Activated T-cell treated with anti-CD3 and anti-CD28 coated beads for 48 hours (primary cell): ENCODE measurements at regions not wholly inside any gene's neighbourhood (a gene's known extent, or its start where the extent isn't known, plus 50 kb on each side); places are given as distances from the start of the nearest gene placed in this dataset.
"Not testable (repeated sequence)": the region's sequence is repeated elsewhere in the genome, so short reads cannot be mapped to it uniquely, and the experiment has no call there.

Source experiments
- DNase-seq: peaks from one replicate; pipeline ENCODE4 v3.0.0-alpha.2; 2020; ENCODE audit warnings: low read depth

- DNase-seq: no peak
Observed at GRCh38 chr1:29408831-29409605, 172.7 kb downstream of the PTPRU start.

DNA sequence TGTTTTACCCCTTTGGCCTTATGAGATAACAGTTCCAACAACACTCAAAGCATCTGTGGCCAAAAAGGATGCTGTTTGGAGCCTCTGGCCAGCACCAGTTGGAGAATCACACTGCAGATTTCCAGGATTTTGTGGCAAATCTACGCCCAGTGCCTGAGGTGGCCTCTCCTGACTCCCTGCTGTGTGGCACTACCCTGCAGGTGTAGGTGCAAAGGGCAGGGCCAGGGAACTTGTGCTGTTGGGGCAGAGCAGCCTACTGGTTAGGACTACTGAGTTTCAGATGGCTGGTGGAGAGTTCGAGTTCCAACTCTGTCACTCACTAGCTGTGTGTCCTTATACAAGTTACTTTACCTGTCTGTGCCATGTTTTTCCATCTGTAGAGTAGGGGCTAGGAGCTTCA, 170.5 kb downstream of the PTPRU start:
- DNase-seq: no peak

- not testable (repeated sequence) for DNase-seq
Observed at GRCh38 chr1:29400203-29400602, 163.9 kb downstream of the PTPRU start.

DNA sequence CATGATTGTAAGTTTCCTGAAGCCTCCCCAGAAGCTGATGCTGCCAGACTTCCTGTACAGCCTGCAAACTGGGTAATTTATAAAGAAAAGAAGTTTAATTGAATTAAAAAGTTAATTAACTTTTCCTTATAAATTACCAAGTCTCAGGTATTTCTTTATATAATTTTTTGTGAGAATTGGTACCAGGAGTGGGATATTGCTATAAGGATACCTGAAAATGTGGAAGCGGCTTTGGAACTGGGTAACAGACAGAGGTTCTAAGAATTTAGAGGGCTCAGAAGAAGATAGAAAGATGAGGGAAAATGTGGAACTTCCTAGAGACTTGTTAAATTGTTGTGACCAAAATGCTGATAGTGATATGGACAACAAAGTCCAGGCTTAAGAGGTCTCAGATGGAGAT, 163.1 kb downstream of the PTPRU start:
- no peak for DNase-seq

GRCh38 chr1:29398431-29398830, 162.1 kb downstream of the PTPRU start:
- DNase-seq: no peak

DNA sequence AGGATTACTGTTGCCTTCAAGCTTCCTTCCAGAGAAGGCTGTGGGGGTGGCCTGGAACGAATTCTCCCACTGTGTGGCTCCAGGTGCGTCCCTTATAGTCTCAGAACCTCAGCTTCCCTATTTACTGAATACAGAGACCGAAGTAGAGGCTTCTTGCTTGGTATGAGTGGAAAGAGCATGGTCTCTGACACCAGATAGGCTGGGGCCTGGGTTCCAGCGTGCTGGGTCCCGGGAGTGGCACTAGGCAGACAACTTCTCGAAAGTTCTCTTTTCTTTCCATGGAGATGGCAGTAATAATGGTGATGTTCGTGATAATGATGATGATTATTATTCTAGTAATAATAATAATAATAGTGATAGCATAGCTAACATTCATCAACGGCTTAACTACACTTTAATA, 161.7 kb downstream of the PTPRU start:
- DNase-seq: no peak

- DNase-seq: no peak
Observed at GRCh38 chr1:29397256-29397590, 160.9 kb downstream of the PTPRU start.

DNA sequence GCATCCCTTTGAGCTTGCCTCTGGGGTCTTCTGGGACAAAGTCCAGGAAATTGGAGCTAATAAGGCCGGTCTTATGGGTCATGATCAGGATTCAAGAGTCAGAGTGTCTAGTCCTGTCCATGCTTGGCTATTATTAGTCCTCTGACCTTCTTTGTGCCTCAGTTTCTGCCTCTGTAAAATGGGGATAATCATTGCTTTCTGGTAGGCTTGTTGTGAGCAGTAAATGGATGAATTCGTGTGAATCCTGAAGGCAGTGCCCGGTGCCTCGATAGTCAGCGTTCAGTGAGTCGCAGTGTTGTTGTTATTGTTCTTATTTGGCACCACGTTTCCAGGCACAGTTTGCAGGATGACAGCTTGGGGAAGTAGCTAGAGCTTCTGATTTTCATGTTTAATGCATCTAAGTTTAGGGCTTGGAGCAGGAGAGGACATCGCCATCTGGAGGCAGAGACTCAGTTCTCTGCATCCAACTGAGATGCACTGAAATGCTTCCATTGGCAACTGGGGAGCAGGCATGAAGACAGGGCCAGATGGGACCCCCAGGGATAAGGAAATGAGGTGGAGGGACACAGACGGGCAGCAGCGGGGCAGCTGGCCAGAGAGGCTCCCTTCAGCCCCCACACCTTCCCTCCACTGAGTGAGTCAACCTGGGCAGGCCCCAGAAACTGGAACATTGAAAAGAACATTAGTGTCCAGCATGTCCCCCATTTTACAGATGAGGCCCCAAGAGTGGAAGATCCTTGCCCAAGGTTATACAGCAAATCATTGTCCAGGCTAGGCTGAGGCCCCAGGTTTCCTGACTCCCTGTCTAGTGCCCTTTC, 160.3 kb downstream of the PTPRU start:
- DNase-seq: no peak

DNA sequence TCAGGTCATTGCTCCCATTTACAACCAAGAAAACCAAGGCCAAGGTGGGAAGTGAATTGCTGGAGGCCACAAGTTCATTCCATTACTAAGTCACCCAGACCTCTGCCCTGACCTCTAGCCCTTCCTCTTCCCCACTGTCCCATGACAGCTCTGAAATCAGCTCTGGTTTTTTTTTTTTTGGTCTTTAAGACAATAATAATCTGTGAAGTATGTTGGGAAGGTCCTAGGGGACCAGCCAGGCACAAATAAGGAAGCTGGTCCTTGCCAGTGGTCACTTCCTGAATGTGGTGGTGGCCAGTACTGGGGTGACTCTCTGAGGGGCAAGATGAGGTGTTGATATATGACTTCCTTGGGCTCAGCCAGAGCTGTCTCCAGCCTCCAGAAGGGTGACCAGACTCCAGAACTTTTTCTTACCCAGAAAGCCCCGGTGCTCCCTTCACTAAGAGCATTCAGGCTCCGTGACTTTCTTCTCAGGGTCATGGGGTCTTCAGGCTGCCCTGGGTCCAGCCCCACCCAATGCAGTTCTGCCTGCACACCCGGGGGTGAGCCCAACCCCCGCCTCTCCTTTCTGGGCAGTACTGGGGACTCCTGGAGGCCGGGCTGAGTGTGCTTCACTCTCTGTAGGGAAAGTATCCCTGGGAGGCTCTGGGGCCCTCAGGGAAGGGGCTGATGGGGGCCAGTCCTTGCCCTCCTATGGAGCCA, 159.6 kb downstream of the PTPRU start:
- no peak for DNase-seq

DNA sequence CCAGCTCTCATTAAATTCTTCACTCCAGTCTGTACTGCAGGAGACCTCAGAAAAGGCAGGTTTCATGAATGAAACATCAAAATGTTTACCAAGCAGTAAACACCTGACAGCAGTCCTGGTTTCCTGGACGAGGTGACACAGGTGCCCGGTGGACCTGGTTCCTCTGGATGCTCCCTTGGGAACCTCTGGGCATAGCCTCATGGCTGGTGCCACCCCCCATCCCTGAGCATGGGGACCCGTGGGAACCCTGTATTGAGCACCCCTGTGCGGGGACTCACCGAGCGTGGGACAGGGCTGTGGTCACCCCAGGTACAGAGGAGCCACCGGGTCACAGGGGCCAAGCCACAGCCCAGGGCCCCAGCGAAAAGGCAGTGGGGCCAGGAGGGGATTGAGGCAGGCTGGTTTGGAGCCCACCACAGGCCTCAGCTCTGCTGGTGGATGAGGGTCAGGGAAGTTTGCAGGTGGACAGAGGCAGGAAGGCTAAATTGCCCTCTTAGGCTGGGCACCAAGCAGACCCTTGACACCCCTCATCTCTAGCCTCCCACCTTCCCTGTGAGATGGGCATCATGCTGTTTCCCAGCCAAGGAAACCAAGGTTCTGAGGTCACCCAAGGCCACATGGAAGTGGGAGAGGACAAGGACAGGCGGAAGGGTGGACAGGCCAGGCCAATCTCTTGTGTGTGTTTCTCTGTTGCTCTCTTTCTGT, 158.4 kb downstream of the PTPRU start:
- DNase-seq: no peak

DNA sequence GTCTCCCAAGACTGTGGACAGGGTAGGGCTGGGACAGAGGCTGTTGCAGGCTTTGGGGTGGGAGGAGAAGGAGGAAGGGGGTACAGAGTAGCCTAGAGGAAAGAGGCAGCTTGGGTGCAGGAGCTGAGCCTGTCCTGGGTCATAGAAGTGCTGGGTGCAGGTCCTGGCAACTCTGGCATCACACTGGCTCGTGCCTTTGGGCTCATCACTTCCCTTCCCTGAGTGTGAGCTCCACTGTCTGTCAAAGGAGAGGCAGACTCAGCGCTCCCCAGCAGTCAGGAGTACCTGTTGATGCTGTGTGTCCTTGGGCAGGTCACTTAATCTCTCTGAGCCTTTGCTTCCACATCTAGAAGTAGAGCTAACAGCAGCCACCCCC, 157.1 kb downstream of the PTPRU start:
- DNase-seq: no peak

- no peak for DNase-seq
Observed at GRCh38 chr1:29392486-29393450, 156.4 kb downstream of the PTPRU start.

DNA sequence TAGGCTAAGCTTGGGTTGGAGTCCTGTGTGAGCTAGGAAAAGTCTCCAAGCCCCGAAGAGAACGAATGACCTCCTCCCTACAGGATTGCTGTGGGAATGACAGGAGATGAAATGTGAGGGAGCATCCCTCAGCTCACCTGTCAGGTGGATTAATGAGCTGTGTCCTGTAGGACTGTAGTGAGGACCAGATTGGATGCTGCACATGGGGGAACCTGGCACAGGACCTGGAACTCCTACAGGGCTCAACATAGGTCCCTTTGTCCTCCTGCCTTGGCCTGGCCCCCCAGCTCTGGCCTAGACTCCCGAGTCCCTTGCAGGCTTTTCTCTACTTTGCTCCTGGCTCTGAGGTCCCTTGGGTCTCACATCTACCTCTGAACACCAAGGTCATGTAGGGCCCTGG, 155.7 kb downstream of the PTPRU start:
- no peak for DNase-seq

DNA sequence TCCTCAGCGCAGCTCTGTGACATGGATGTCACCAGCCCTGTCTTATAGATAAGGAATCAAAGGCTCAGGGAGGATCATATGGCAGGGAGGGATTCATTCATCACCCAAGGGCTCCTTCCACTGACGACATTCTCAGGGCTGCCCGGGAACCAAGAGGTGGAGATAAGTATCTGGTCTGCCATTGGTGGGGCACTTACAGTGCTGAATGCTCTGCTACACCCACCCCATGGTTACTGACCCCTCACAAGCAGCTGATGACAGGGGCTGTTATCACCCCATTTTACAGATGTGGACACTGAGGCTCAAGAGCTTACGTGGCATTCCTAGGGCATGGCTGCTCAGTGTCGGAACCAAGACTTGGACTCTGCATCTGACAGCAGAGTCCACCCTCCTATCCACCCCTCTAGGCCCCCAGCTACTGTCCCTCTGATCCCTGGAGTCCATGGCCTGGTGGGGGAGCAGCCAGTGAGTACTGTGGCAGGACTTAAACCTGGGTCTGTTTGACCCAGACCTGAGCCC, 155.1 kb downstream of the PTPRU start:
- DNase-seq: no peak

DNA sequence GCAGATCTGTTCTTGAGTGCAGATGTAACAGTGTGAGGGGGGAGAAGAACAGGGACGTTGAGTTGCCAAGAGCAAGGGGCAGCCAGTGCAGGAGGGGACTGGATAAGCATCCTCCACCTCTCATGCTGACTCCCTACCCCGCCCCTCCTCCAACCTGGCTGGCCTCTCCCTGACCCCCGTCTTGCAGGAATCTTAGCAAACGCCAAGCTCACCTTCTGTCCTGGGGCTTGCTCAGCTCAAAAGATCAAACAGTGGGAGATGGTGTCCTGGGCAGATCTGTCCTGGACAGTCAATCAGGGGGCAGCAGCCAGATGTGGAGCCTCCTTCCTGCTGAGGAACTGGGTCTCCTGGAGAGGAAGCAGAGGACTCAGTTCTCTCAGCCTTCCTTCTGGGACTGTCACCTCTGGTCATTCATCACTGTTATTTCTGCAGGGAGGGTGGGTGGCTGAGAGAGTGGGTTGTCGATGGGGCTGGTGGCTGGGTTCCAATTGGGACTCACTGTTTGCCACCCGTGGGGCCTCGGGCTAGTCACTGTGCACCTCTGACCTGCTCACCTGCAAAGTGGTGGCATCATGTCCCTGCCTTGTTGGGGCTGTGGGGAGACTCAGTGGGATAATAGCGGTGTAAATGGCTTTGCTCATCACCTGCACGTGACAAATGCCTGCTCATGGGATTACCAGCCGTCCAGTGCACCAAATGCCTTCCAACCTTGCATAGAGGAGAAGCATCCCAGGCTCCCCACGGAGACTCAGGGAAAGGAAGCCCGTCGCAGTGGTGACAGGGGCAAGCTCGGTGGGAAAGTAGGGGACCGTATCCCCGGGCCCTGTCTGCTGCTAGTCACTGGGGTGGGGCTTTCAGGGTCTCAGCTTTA, 154.4 kb downstream of the PTPRU start:
- DNase-seq: no peak

DNA sequence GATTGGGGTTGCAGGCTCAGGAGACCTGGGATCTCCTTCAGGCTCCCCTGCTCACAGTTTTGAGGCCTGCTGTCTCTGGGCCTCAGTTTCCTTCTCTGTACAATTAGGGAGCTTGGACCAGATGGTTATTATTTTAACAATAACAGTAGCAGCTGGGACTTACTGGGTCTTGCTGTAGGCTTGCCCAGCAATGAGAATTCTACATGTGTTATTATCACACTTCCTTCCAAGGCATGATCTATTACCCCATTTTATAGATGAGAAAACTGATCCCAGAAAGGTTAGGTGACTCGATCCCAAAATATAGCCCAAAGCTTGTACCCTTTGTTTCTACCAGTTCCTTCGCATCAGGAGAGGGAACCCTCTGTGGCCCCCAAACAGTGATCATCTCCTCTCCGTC, 153.8 kb downstream of the PTPRU start:
- no peak for DNase-seq

- DNase-seq: no peak
Observed at GRCh38 chr1:29389533-29390041, 153.3 kb downstream of the PTPRU start.

GRCh38 chr1:29388884-29389283, 152.6 kb downstream of the PTPRU start:
- no peak for DNase-seq

DNA sequence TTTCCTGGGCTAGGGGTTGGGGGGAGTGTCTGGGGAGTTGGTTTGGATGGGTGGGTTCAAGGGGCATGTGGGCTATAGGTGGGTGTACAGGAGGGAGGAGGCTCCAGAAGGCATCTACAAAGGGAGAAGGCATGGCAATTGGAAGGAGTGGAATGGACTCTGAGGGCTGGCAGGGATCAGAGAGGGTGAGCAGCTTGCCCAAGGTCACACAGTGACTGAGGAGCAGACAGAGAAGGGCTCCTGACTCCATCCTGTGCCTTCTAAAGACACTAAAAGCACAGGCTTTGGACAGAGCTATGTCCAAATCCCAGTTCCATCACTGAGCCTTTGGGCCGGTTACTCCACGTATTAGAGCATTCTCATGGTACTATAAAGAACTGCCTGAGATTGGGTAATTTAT, 151.8 kb downstream of the PTPRU start:
- DNase-seq: no peak

- no peak for DNase-seq
Observed at GRCh38 chr1:29387210-29387609, 150.9 kb downstream of the PTPRU start.
